ENCODE measurements at regions not wholly inside any gene's neighbourhood (a gene's known extent, or its start where the extent isn't known, plus 50 kb on each side); places are given as distances from the start of the nearest gene placed in this dataset.

DNA sequence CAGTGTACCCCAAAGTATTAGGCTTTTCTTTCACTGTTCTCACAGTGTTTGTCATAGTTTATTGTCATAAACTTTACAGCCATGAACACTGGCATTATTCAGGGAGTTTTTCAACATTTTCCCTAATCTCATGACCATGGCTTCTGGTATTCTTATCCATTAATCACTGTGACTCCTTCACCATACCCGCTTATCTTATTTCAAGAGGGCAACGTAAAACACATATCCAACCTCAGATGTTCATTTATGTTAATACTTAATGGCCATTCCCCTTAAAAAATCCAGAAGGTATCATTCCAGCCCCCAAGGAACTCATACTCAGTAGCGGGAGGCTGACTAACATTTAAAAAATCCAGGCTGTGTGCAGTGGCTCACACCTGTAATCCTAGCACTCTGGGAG is 78.5 kb upstream of the RGS4 start:
- no peak for DNase-seq (ENCODE audit: low read depth, low spot score)
- H3K4me3 ChIP-seq, result no peak overlapping the region

DNA sequence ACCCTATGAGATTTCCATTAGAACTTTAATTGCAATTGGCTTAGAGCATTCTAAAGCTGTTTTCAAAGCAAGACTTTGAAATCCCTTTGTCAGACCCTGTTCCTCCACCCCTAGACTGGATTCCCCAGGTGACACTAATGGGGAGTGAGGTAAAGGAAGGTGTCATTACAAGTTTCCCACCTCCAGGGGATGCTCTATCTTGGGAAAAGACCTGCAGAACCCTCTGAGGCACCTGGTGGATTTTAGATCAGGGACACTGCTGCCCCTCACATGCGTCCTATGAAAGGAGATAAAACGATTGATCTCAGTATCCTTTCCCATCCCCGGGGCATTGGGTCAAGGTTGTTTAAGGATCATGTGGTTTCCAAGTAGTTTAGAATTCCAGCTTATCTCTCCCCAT is 80.3 kb upstream of the RGS4 start:
- no peak overlapping the region for H3K9ac ChIP-seq (ENCODE audit: insufficient read length)
- H3K9me3 ChIP-seq (ENCODE audit: low read depth, low read length), result no peaks in the 10 kb centered on the region
- TF ChIP-seq FOXP2 (optimal IDR thresholded peaks at IDR 0.05; ENCODE audit: control extremely low read depth, extremely low read length, insufficient read depth) (no peak), POLR2AphosphoS5 (IDR thresholded peaks at IDR 0.05; ENCODE audit: borderline replicate concordance, low read depth, low read length) (no peak), EZH2 (IDR thresholded peaks at IDR 0.05) (no peak)
- H3K27ac ChIP-seq, result no peak overlapping the region
- H3K36me3 ChIP-seq (ENCODE audit: insufficient read depth, low read length), result no peaks in the 10 kb centered on the region
- H3K4me3 ChIP-seq, result no peak overlapping the region
- no peak for DNase-seq (ENCODE audit: low read depth, low spot score)

More for the DNA sequence above, 78.5 kb upstream of the RGS4 start:
- no peak for TF ChIP-seq EZH2 (IDR thresholded peaks at IDR 0.05)
- TF ChIP-seq POLR2AphosphoS5 (IDR thresholded peaks at IDR 0.05; ENCODE audit: borderline replicate concordance, low read depth, low read length), result no peak
- TF ChIP-seq FOXP2 (optimal IDR thresholded peaks at IDR 0.05; ENCODE audit: control extremely low read depth, extremely low read length, insufficient read depth), result no peak
- H3K27ac ChIP-seq, result no peak overlapping the region
- no peak overlapping the region for H3K9ac ChIP-seq (ENCODE audit: insufficient read length)
- H3K36me3 ChIP-seq (ENCODE audit: insufficient read depth, low read length), result no peaks in the 10 kb centered on the region
- no peaks in the 10 kb centered on the region for H3K9me3 ChIP-seq (ENCODE audit: low read depth, low read length)

DNA sequence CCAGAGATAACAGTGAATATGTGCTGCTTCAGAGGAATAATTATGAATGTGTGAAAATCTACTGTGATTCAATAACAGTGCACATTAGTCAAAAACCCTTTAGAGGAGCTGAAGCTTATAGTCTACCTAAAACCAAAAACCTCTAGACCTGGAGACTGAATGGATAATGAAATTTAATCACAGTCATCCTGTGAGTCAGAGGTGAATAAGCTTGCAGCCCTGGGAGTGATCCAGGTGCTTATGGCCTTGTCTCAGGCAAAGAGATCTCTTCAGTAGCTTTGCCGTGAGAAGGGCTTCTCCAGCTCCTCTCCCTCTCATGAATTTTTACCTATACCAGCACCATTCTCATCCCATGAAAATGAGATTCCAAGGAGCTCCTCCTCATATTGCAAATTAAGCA is 81.3 kb upstream of the RGS4 start:
- Histone ChIP-seq H3K36me3 (ENCODE audit: insufficient read depth, low read length) (no peaks in the 10 kb centered on the region), H3K4me3 (no peak overlapping the region), H3K27ac (no peak overlapping the region), H3K9ac (ENCODE audit: insufficient read length) (no peak overlapping the region), H3K9me3 (ENCODE audit: low read depth, low read length) (no peaks in the 10 kb centered on the region)
- no peak for DNase-seq (ENCODE audit: low read depth, low spot score)
- TF ChIP-seq POLR2AphosphoS5 (IDR thresholded peaks at IDR 0.05; ENCODE audit: borderline replicate concordance, low read depth, low read length) (no peak), FOXP2 (optimal IDR thresholded peaks at IDR 0.05; ENCODE audit: control extremely low read depth, extremely low read length, insufficient read depth) (no peak), EZH2 (IDR thresholded peaks at IDR 0.05) (no peak)

DNA sequence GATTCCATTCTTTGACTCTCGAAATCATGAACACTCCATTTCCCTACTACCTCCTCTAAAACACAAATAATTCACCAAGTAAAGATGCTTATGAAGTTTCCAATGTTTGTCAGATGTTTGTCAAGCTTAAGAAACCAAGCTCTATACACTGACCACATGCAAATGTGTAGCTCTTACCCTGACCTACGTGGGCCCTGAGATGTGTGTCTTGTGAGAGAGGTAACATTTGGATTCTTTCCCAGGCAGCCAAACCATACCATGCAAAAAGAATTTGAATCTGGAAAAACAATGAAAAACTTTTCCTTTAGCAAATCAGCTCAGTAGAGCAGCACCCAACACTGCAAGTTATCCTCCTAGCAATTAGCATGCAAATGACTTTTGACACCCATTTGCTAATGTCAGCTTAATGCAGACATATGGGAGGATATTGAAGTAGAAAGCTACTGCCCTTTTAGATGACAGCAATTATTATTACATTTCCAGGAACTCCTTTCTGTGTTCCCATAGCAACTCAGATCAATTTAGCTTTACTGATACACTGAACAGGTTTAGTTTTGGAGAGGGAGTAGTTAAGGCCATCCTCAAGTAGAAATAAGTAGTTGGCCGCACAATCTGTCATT is 83.2 kb upstream of the RGS4 start:
- H3K36me3 ChIP-seq (ENCODE audit: insufficient read depth, low read length), result no peaks in the 10 kb centered on the region
- DNase-seq (ENCODE audit: low read depth, low spot score), result no peak
- no peak overlapping the region for H3K27ac ChIP-seq
- no peaks in the 10 kb centered on the region for H3K9me3 ChIP-seq (ENCODE audit: low read depth, low read length)
- H3K9ac ChIP-seq (ENCODE audit: insufficient read length), result no peak overlapping the region
- TF ChIP-seq POLR2AphosphoS5 (IDR thresholded peaks at IDR 0.05; ENCODE audit: borderline replicate concordance, low read depth, low read length) (no peak), EZH2 (IDR thresholded peaks at IDR 0.05) (no peak), FOXP2 (optimal IDR thresholded peaks at IDR 0.05; ENCODE audit: control extremely low read depth, extremely low read length, insufficient read depth) (no peak)
- H3K4me3 ChIP-seq, result no peak overlapping the region

DNA sequence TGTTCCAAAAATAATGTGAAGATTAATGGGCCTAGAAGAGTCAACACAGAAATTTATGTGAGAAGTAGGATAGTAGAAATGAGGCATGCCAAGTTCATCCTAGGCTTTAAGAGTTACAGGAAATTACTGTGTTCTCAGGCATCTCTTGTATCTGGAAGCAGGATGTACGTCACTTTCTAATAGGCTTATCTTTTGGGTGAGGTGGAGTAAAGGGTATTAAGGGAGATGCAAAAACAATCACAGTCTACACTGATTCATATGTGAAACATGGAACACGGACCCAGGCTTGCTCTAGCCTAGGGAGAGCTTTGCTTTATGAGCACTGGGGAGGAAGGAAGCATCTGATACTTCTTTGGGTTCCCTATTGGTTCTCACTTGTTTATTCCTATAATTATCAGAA is 84.5 kb upstream of the RGS4 start:
- TF ChIP-seq FOXP2 (optimal IDR thresholded peaks at IDR 0.05; ENCODE audit: control extremely low read depth, extremely low read length, insufficient read depth) (no peak), POLR2AphosphoS5 (IDR thresholded peaks at IDR 0.05; ENCODE audit: borderline replicate concordance, low read depth, low read length) (no peak), EZH2 (IDR thresholded peaks at IDR 0.05) (no peak)
- Histone ChIP-seq H3K4me3 (no peak overlapping the region), H3K9ac (ENCODE audit: insufficient read length) (no peak overlapping the region), H3K27ac (no peak overlapping the region), H3K9me3 (ENCODE audit: low read depth, low read length) (no peaks in the 10 kb centered on the region), H3K36me3 (ENCODE audit: insufficient read depth, low read length) (no peaks in the 10 kb centered on the region)
- DNase-seq (ENCODE audit: low read depth, low spot score), result no peak

DNA sequence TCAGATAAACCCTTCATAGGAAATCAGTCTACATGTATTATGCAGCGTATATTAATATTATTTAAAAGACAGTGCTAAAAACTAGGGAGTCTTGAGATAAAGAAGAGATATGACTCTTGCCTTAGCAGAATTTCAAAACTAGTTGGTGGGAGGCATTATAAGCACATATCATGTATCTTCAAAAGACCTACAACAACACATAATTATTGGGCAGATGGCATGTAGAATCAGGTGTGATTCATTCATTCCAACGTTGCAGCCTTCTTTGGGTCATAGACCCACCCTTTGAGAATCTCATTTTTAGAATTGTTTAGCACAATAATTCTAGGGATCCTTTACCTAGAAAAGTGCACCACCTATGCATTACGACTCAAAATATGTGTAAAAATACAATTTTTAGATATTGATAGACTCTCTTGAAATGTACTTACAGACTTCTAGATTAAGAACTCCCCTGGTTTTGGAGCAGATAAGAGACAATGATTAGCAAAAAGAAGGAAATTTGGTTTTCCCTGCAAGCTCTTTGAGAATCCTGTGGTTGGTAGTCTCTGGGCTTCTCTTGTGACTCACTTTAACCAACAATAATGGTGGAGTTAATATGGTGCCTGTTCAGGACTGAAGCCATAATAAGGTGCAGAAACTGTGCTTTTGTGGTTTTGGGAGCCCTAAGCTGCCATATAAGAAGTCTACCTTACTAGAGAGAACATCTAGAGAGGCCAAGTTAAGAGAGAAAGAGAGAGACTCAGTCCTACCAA is 85.3 kb upstream of the RGS4 start:
- no peak overlapping the region for H3K27ac ChIP-seq
- H3K4me3 ChIP-seq, result no peak overlapping the region
- no peaks in the 10 kb centered on the region for H3K36me3 ChIP-seq (ENCODE audit: insufficient read depth, low read length)
- H3K9ac ChIP-seq (ENCODE audit: insufficient read length), result no peak overlapping the region
- no peak for TF ChIP-seq FOXP2 (optimal IDR thresholded peaks at IDR 0.05; ENCODE audit: control extremely low read depth, extremely low read length, insufficient read depth)
- TF ChIP-seq POLR2AphosphoS5 (IDR thresholded peaks at IDR 0.05; ENCODE audit: borderline replicate concordance, low read depth, low read length), result no peak
- TF ChIP-seq EZH2 (IDR thresholded peaks at IDR 0.05), result no peak
- DNase-seq (ENCODE audit: low read depth, low spot score), result no peak
- no peaks in the 10 kb centered on the region for H3K9me3 ChIP-seq (ENCODE audit: low read depth, low read length)

DNA sequence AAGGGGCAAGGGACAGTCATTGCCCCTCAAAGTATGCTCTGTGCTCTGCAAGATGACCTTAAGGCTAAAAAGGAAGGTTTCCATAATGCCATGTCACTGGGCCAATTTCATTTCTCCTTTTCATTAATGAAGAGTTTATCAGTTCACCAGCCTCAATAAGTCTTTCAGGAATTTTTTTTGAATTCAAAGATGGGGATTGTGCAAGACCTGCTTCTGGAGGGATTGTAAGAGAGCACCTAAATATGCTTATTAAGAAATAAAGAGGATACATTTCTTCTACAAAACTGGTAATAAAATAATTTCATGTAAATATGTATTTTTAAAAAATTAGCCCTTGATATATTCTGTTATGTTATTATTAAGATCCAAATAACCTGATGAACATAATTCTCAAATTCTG is 86.8 kb upstream of the RGS4 start:
- DNase-seq (ENCODE audit: low read depth, low spot score), result no peak
- H3K36me3 ChIP-seq (ENCODE audit: insufficient read depth, low read length), result no peaks in the 10 kb centered on the region
- H3K4me3 ChIP-seq, result no peak overlapping the region
- H3K27ac ChIP-seq, result no peak overlapping the region
- no peaks in the 10 kb centered on the region for H3K9me3 ChIP-seq (ENCODE audit: low read depth, low read length)
- TF ChIP-seq EZH2 (IDR thresholded peaks at IDR 0.05) (no peak), POLR2AphosphoS5 (IDR thresholded peaks at IDR 0.05; ENCODE audit: borderline replicate concordance, low read depth, low read length) (no peak), FOXP2 (optimal IDR thresholded peaks at IDR 0.05; ENCODE audit: control extremely low read depth, extremely low read length, insufficient read depth) (no peak)
- H3K9ac ChIP-seq (ENCODE audit: insufficient read length), result no peak overlapping the region

DNA sequence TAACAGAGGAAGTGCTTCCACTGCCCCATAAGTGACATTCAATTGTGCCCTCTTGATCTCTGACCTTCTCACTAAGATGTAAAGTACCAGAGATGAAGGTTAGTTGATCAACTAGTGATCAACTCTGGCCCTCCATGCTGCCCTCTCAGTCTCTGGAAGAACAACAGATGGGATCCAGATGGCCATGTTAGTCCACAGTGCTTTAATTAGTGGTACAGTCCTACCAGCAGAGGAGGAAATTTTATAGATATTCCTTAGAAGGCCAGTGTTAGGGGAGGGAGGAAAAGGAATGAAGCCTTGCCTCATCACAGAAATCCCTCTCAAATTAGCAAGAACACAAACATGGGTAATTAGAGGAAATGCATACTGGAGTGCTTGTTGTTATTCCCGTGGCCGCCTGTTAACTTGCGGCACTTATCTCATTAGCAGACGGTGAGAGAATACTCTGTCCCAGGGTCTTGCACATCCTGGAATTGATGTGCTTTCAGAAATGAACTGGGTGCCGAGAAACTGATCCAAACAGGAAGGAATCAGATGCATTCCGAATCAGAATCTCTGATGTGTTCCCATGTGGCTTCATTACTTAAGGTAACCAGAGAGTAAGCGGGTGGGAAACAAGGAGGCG is 91.1 kb upstream of the RGS4 start:
- H3K36me3 ChIP-seq (ENCODE audit: insufficient read depth, low read length), result no peaks in the 10 kb centered on the region
- no peak overlapping the region for H3K4me3 ChIP-seq
- no peaks in the 10 kb centered on the region for H3K9me3 ChIP-seq (ENCODE audit: low read depth, low read length)
- DNase-seq (ENCODE audit: low read depth, low spot score), result no peak
- no peak for TF ChIP-seq EZH2 (IDR thresholded peaks at IDR 0.05)
- no peak for TF ChIP-seq POLR2AphosphoS5 (IDR thresholded peaks at IDR 0.05; ENCODE audit: borderline replicate concordance, low read depth, low read length)
- TF ChIP-seq FOXP2 (optimal IDR thresholded peaks at IDR 0.05; ENCODE audit: control extremely low read depth, extremely low read length, insufficient read depth), result no peak
- no peak overlapping the region for H3K9ac ChIP-seq (ENCODE audit: insufficient read length)
- no peak overlapping the region for H3K27ac ChIP-seq
